Nephron progenitor cell (in vitro differentiated cells): ENCODE measurements at regions not wholly inside any gene's neighbourhood (a gene's known extent, or its start where the extent isn't known, plus 50 kb on each side); places are given as distances from the start of the nearest gene placed in this dataset.

Source experiments
- DNase-seq: peaks from one replicate; pipeline ENCODE4 v3.0.0; 2021
- H3K27ac Mint-ChIP-seq: 2 replicates; pipeline ENCODE4 v1.8.0; 2021; ENCODE audit warnings: mild to moderate bottlenecking, moderate library complexity, mixed read lengths
- H3K27me3 Mint-ChIP-seq: 2 replicates; pipeline ENCODE4 v1.8.0; 2021; ENCODE audit warnings: mild to moderate bottlenecking, low read depth, mixed read lengths; ENCODE audit not compliant: poor library complexity
- H3K36me3 Mint-ChIP-seq: 2 replicates; pipeline ENCODE4 v1.8.0; 2021; ENCODE audit warnings: low read depth, mixed read lengths
- H3K4me1 Mint-ChIP-seq: 2 replicates; pipeline ENCODE4 v1.8.0; 2021; ENCODE audit warnings: mixed read lengths
- H3K4me3 Mint-ChIP-seq: 2 replicates; pipeline ENCODE4 v1.8.0; 2021; ENCODE audit warnings: mild to moderate bottlenecking, moderate library complexity, mixed read lengths
- H3K9me3 Mint-ChIP-seq: 2 replicates; pipeline ENCODE4 v1.8.0; 2021; ENCODE audit warnings: mild to moderate bottlenecking, moderate library complexity, mixed read lengths
- TF ChIP-seq, protein P1 (sequence below): fragments of 200-600 bp; sonication (generic); IDR thresholded peaks from 2 replicates; pipeline ENCODE4 v1.5.0; 2021; ENCODE audit warnings: antibody characterized with exemption

DNA sequence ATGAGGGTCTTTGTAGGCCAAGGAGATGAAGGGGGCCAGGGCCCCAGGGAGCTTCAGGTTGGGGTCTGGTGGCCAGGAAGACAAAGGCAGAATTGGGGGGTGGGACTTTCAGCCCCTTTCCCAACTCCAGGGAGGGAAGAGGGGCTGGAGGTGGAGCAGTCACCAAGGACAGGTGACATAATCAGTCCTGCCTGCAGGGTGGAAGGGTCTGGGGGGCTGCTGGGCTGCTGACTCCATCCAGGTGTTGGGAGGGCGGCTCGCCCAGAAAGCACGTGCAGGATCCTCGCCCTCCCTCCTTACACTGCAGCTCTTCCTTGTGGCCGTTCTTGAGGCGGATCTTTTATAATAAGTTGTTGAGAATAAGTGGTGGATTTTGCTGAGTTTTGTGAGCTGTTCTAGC is 1491.1 kb downstream of the TBC1D22A start:
- TF ChIP-seq, protein P1, sequence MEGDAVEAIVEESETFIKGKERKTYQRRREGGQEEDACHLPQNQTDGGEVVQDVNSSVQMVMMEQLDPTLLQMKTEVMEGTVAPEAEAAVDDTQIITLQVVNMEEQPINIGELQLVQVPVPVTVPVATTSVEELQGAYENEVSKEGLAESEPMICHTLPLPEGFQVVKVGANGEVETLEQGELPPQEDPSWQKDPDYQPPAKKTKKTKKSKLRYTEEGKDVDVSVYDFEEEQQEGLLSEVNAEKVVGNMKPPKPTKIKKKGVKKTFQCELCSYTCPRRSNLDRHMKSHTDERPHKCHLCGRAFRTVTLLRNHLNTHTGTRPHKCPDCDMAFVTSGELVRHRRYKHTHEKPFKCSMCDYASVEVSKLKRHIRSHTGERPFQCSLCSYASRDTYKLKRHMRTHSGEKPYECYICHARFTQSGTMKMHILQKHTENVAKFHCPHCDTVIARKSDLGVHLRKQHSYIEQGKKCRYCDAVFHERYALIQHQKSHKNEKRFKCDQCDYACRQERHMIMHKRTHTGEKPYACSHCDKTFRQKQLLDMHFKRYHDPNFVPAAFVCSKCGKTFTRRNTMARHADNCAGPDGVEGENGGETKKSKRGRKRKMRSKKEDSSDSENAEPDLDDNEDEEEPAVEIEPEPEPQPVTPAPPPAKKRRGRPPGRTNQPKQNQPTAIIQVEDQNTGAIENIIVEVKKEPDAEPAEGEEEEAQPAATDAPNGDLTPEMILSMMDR = no peak
- H3K9me3 Mint-ChIP-seq = no peaks in the 10 kb centered on the region
- H3K27ac Mint-ChIP-seq = no peak overlapping the region
- H3K4me1 Mint-ChIP-seq = peaks cover 49% of the 10 kb centered on the region
- H3K36me3 Mint-ChIP-seq = no peaks in the 10 kb centered on the region
- no peak for DNase-seq
- peaks cover 24% of the 10 kb centered on the region for H3K27me3 Mint-ChIP-seq
- H3K4me3 Mint-ChIP-seq = no peak overlapping the region

DNA sequence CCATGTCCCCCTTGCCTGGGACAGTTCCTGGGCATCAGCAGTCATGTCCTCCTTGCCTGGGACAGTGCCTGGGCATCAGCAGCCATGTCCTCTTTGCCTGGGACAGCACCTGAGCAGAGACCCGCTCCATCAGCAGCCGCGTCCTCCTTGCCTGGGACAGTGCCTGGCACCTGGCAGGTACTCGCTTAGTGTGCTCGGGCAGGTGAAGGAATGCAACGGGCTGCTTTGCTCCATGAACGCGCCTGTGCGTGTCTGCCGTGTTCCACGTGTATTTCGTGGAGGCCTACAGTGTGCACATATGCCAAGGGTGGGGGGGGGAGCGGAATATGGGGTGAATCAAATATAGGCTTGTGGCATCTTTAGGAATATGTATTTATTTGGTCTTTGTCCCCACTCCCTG is 1490.7 kb downstream of the TBC1D22A start:
- no peak for DNase-seq
- Mint-ChIP-seq H3K27ac (no peak overlapping the region), H3K27me3 (peaks cover 22% of the 10 kb centered on the region), H3K36me3 (no peaks in the 10 kb centered on the region), H3K4me3 (no peak overlapping the region), H3K4me1 (peaks cover 44% of the 10 kb centered on the region), H3K9me3 (no peaks in the 10 kb centered on the region)
- TF ChIP-seq, protein P1 = no peak

DNA sequence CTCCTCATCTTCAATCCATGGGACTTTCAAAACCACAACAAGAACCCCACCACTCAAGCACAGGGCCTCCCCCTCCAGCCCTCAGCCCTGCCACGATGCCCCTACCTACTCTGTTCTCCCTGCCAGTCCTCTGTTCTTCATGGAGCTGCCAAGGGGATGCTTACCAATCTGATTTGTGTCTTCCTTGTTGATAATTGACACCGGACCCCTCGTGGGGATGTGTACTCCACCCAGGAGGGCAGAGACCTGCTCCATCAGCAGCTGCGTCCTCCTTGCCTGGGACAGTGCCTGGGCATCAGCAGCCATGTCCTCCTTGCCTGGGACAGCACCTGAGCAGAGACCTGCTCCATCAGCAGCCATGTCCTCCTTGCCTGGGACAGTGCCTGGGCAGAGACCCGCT is 1489.2 kb downstream of the TBC1D22A start:
- Mint-ChIP-seq H3K9me3 (no peaks in the 10 kb centered on the region), H3K27ac (no peak overlapping the region), H3K4me1 (peaks cover 32% of the 10 kb centered on the region), H3K4me3 (no peak overlapping the region), H3K36me3 (no peaks in the 10 kb centered on the region), H3K27me3 (peaks cover 22% of the 10 kb centered on the region)
- TF ChIP-seq, protein P1 = no peak
- no peak for DNase-seq

DNA sequence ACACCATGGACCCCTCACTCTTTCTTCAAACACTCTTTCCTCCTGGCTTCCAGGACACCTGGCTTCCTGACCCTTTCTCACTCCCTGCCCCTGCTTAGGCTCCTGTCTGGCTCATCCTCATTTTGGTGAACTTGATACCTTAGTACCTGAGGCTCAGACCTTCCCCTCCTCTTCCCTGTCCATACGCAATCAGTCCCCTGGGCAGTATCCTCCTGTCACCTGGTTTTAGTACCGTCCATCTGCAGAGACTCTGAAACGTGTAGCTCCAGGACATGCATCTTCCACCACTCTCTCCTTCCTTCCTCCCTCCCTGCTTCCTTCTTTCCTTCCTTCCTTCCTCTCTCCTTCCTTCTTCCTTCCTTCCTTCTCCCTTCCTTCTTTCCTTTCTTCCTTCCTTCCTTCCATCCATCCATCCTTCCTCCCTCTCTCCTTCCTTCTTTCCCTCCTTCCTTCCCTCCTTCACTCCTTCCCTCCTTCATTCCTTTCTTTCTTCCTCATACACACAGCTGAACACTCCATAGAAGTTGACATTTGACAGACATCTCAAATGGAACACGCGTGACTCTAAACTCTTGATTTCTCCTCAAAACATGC is 1488.6 kb downstream of the TBC1D22A start:
- Mint-ChIP-seq H3K9me3 (no peaks in the 10 kb centered on the region), H3K27ac (no peak overlapping the region), H3K36me3 (no peaks in the 10 kb centered on the region), H3K27me3 (peaks cover 25% of the 10 kb centered on the region), H3K4me1 (peaks cover 26% of the 10 kb centered on the region), H3K4me3 (no peak overlapping the region)
- no peak for DNase-seq
- TF ChIP-seq, protein P1 = no peak

DNA sequence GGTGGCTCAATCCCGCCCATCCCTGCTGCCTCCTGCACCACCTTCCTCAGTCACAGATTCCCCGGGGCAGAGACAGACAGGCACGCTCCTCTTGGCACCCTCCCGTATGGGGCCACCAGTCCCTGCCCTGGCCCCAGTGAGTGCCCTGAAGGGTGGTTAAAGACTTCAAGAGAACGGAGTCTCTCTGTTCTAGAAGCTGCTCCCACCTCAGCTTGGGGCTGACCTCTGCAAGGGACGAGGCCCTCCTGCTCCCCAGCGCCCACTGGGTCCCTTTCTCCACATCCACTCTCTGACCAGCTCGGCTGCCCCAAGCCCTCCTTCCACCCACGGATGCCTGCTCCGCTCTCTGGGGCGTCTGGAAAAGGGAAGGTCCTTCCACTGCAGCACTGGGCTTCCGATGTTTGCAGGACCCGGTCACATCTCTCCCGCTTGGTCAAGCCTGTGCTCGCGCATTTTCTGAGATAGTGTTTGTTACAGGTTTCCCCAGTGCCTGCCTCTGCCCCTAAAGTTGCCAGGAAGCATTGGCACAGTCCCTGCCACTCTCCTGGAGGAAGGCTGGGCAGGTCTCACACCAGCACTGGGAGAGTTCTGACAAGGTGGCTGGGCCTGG is 1487.9 kb downstream of the TBC1D22A start:
- Mint-ChIP-seq H3K4me3 (no peak overlapping the region), H3K36me3 (no peaks in the 10 kb centered on the region), H3K27me3 (peaks cover 25% of the 10 kb centered on the region), H3K9me3 (no peaks in the 10 kb centered on the region), H3K4me1 (peaks cover 20% of the 10 kb centered on the region), H3K27ac (no peak overlapping the region)
- no peak for DNase-seq
- TF ChIP-seq, protein P1 = no peak

DNA sequence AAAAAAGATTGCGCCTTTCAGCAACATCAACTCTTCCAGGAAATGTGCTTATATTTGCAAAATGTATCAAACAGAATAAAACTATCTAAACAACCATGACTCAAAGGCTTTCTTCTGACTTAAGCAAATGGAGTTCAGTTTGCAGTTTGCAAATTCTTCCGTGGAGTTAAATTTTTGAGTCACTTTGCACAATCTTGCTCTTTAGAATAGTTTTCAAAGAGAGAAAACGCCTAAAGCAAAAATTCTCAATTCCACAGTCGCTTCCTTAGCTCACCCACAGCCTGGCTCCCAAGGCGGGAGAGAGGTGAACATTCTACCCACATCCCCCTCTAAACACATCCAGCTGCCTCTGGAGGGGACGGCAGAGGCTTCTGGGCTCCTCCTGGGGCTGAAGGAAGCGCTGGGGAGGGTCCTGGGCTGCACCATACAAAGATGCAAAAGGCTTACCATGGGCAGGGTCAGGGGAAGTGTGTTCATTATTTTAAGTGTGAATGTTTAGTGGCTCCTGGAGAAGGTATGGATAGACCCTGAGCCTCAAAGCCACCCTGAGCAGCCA is 1487.3 kb downstream of the TBC1D22A start:
- peaks cover 14% of the 10 kb centered on the region for H3K4me1 Mint-ChIP-seq
- TF ChIP-seq, protein P1 = no peak
- DNase-seq = no peak
- H3K27me3 Mint-ChIP-seq = peaks cover 25% of the 10 kb centered on the region
- H3K4me3 Mint-ChIP-seq = no peak overlapping the region
- no peaks in the 10 kb centered on the region for H3K36me3 Mint-ChIP-seq
- H3K9me3 Mint-ChIP-seq = no peaks in the 10 kb centered on the region
- H3K27ac Mint-ChIP-seq = no peak overlapping the region
